DMS114 treated with DMSO at 0.1 percent for 48 hours (cell line): ENCODE measurements at regions not wholly inside any gene's neighbourhood (a gene's known extent, or its start where the extent isn't known, plus 50 kb on each side); places are given as distances from the start of the nearest gene placed in this dataset.

Experiments used
- DNase-seq: peaks from one replicate; lab custom pipeline; 2025; ENCODE audit not compliant: unreplicated experiment; lab: John Stamatoyannopoulos, UW

DNA sequence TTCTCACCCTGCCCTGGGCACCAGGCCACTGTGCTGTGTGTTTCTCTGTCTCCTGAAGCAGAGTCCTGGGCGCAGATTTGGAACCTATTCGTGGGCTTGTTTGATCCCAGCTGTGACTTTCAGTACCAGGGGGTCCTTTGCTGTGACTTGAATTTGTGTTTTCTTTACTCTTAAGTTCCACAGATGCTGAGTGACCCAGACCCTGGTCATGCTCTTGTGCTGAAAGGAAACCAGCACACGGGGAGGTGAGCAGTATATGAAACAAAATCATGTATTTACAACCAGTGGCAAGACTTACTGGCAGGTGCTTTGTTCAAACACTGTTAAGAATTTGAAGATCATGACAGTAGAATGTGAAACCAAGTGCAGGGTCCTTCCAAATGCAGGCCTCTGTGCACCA, 89.2 kb upstream of the PRSS58 start:
- no peak for DNase-seq

DNA sequence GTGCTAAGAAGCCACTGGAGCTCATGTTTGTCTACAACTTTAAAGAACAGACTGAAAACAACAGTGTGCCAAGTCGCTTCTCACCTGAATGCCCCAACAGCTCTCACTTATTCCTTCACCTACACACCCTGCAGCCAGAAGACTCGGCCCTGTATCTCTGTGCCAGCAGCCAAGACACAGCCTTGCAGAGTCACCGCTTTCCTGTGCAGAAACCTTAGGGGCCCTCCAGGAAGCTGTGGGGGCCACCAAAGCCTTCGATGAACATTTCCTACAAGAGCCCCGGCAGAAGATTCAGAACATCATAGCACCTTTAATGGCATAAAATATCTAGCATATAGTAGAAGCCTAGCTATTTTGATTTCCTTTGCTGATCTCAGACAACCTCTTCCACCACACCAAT, 88.0 kb upstream of the PRSS58 start:
- DNase-seq = no peak

DNA sequence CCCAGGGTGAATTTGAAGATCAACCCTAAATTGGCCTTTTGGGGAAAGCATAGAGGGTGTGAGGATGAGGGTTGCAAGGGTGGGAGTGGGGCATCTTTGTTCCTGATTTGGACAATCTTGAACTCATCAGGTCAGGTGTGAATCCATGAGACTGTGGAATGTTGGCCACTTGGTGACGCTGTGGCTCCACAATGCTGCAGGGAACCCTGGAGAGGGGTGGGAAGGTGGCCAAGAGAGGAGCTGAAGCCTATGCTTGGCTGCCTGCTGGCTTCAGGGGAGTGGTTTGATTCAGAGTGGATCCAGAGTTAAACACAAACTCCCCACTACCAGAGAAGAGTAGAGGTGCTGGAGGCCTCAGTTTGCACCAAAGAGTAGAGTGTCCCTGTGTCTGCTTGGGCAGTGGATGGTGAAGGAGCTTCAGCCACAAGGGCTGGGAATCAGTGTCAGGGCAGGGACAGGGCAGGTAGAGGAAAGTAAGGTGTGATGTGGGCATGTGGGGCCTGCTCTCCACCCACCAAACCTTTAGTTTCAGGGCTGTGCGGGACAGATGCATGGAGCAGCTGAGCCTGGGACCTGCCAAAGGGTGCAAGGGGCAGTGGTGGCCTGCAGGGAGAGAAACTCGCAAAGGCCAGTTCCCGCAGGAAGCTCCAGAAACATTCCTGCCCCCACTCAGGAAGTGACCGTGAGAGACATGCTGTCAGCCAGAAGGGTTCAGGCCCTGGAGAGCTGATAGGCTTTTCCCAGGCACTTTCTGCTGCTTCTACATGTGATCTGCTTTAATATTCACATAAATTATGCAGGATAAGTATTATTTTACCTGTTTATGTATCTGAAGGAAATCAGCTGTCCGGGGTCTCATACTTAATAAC, 81.0 kb upstream of the PRSS58 start:
- DNase-seq = no peak

DNA sequence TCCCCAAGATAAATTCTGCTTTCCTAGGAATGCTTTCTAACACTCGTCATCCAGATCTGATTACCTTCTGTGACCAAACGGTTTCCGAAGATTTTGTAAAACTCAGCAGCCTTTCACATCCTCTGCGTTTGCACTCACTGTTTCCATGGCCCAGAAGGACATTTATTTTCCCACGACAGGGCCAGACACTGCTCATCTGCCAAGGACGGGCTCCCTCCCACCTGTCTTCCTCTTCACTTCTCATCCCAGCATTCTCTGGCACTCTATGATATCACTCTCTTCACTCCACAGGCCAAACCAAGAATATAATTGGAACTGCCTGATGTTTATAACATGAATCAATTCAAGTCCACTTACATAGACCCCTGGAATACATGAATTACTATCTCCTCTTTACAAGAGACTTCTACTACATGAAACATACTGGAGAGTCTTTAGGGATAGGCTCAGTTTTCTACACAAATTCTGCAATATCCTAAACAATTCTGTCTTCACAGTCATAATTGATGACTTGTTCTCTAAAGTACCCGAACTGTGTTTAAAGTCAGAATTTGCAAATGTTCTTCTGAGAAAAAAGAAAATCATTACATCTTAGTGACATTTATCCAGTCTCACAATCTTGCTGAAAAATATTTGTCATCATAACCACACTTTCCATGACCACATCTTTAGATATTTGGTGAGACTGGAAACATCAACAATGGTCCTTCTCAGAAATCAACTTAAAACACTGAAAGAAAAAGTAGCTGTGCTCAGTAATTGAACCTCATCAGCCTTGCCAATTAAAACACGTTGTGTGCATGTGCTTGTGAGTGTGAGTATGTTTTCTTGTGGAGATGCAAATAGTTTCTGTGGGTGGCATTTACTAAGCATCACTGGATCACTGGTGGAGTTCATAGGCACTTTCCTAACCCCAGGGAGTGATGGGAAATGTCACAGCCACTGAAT, 79.5 kb upstream of the PRSS58 start:
- no peak for DNase-seq

- no peak for DNase-seq
Measured at GRCh38 chr7:142334806-142335205, 76.9 kb upstream of the PRSS58 start.

DNA sequence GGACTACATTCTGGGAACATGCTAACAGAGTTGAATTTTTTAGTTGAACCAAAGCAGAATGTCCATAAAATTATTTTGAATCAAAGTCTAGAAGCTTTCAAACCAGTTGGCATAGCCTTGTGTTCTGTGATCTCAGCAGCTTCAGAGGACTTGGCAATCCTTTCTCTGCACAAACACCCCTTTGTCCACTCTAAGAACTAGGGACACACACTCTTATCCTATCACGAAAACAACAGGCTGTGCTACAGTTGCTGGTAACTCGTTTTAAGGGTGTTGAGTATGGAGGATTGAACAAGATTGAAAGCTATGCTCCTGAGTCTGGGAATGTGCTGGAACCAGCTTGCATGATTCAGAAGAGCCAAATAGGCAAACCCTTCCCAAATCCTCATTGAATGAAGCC, 76.4 kb upstream of the PRSS58 start:
- DNase-seq = no peak

- DNase-seq = no peak
Measured at GRCh38 chr7:142332421-142332820, 74.6 kb upstream of the PRSS58 start.

- DNase-seq = no peak
Measured at GRCh38 chr7:142331941-142332340, 74.1 kb upstream of the PRSS58 start.

DNA sequence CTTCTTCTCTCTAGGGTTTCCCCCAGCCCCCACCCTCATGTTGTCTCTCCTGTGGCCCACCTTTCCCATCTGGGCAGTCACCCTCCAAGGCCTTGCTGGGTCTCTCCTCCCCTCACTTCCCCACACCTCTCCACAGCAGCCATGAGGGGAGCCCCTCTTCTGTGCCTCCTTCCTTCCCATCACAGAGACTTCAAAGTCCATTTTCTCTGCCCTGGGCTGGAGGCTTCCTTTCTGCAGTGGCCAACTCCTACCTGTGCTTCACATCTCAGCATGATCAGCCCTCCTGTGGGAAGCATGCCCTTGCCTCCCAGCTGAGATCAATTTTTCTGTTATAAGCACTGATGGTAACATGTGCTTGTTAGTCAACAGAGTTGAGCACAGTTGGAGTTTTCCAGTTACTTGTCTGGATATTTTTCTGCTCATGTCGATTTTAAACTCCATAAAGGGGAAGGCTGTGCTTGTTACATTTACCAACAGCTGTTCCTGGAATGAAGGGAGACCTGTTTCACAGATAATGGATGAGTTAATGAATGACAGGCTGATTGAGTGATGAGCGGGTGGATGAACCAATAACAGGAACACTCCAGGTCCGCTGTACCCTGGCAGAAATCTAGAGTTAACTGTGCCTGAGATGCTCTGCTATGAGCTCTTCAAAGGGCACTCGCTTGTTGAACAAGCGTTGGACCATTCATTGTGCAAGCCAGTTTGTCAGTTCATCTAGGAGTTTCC, 71.4 kb upstream of the PRSS58 start:
- DNase-seq = no peak

GRCh38 chr7:142328551-142328950, 70.7 kb upstream of the PRSS58 start:
- no peak for DNase-seq

DNA sequence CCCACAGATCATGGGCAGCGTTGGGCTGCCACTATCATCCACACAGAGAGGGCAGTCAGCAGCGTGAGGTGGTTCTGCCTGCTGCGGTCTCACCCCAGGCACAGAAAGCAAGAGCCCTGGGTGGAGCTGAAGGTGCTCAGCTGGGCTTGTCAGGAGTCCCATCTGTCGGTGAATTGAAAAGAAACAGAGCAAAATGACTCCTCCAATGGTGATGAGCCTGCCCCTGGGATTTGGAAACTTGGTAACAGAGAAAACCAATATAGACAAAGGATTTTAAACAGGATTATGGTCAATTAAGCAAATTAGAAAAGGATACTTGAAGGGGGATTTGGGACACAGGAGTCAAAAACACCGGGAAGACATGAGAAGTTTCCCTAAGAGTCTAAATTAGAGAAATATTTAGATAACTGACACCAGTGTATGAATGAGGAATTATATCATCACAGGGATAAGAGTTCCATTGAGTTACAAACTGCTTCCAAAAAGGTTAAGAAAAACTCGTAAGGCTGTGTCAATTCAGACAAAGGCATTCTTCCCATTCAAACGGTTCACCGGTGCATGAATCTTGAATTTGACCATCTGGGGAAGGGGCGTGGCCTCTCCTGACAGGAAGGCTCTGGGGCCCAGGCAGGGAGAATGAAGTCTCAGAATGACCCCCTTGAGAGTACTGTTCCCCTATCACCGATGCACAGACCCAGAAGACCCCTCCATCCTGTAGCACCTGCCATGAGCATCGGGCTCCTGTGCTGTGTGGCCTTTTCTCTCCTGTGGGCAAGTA, 70.0 kb upstream of the PRSS58 start:
- DNase-seq = no peak

DNA sequence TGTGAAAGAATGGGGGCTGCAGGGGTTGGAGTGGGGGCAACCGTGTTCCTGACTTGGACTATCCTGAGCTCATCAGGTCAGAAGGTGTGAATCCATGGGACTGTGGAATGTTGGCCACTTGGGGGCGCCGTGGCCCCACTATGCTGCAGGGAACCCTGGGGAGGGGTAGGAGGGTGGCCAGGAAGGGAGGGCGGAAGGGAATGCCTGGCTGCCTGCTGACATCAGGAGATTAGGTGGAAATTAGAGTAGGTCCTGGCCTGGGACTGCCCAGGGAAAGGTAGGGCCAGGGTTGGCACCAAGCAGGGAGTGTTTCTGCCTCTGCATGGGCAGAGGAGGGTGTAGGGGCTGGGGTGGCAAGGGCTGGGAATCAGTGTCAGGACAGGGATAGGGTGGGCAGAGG, 65.8 kb upstream of the PRSS58 start:
- DNase-seq = no peak

GRCh38 chr7:142321391-142321790, 63.5 kb upstream of the PRSS58 start:
- DNase-seq = no peak

DNA sequence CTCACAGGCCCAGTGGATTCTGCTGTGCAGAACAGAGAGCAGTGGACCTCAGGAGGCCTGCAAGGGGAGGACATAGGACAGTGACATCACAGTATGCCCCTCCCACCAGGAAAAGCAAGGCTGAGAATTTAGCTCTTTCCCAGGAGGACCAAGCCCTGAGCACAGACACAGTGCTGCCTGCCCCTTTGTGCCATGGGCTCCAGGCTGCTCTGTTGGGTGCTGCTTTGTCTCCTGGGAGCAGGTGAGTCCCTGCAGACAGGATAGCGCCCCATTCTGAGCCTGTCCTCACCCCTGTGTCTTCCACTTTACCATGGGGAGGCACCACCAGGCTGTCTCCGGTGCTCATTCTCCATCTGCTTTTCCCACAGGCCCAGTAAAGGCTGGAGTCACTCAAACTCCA, 63.0 kb upstream of the PRSS58 start:
- no peak for DNase-seq

DNA sequence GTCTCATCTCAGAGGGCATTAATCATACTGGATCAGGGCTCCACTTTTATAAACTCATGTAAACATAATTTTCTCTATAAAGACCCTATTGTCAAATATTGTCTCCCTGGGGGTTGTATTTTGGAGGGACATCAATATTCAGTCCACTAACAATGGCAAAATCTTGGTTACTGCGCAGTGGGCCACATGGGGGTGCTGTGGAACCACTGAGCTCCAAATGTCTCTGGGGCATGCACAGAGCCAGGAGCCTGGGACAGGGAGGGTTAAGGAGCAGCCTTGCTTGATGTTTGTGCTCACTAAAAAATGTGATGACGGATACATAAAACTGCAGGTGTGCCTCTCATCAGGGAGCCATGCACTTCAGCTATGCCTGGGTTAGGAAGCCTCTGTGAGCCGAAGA, 62.1 kb upstream of the PRSS58 start:
- no peak for DNase-seq

GRCh38 chr7:142314281-142314680, 56.4 kb upstream of the PRSS58 start:
- no peak for DNase-seq

- DNase-seq = no peak
Measured at GRCh38 chr7:142313528-142313927, 55.7 kb upstream of the PRSS58 start.

DNA sequence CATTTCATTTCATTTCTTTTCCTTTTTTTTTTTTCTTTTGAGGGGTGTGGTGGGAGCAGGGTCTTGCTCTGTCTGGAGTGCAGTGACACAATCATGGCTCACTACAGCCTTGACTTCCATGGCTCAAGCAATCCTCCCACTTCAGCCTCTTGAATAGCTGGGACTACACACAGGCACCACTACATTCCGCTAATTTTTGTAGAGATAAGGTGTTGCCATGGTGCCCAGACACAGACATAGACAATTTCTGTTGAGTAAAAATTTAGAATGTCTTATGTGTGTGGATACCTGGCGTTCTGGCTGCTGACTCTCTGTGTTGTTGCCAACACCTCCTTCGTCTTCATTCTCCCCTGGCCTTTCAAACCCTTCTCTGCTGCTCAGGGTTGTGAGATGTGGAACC, 54.0 kb upstream of the PRSS58 start:
- DNase-seq = no peak

DNA sequence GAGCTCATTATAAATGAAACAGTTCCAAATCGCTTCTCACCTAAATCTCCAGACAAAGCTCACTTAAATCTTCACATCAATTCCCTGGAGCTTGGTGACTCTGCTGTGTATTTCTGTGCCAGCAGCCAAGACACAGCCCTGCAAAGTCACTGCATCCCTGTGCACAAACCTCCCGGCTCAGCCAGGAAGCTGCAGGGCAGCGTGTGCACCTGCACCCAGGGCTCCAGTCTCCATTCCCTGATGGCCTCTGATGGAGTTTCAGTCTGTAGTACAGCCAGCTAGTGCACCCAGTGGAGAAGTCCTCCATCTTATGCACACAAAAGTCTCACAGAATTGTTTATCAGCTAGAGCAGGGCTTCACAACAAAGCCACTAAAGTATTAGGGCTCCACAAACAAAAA, 51.1 kb upstream of the PRSS58 start:
- DNase-seq = no peak

DNA sequence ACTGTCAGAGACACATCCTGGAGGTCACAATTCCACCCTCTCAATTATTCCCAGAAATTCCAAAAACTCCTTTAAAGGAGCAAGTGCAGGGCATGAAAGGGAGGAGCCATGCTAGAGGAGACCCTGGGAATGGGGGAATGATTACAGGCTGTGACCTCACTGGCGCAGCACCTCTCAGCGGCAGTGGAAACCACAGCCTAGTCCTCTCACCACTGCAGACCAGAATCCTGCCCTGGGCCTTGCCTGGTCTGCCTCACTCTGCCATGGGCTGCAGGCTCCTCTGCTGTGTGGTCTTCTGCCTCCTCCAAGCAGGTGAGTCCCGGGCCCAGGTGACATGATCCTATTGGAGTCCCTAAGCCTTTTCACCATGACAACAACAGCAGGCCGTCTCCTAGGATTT, 50.5 kb upstream of the PRSS58 start:
- DNase-seq = no peak
